GM10248 (cell line): ENCODE measurements at regions not wholly inside any gene's neighbourhood (a gene's known extent, or its start where the extent isn't known, plus 50 kb on each side); places are given as distances from the start of the nearest gene placed in this dataset.

ENCODE experiments used
- CTCF ChIA-PET: fragments of 300-600 bp; sonication (Branson Sonifier 250); formaldehyde crosslinking; extraction: SDS; loops from one replicate; lab custom pipeline; 2021; ENCODE audit warnings: antibody characterized with exemption; lab: Yijun Ruan, JAX
- POLR2A ChIA-PET: fragments of 350-650 bp; sonication (Branson Sonifier 250); formaldehyde crosslinking; extraction: SDS; loops from one replicate; lab custom pipeline; 2020; ENCODE audit warnings: antibody characterized with exemption; lab: Yijun Ruan, JAX
- DNase-seq: peaks from one replicate; pipeline ENCODE4 v3.0.0; 2012; ENCODE audit errors: extremely low spot score
- TF ChIP-seq, protein P1 (sequence below): IDR thresholded peaks from 2 replicates; pipeline ENCODE4 v1.5.1; 2012; ENCODE audit warnings: mild to moderate bottlenecking, low read depth; ENCODE audit errors: extremely low read depth, missing control alignments, control extremely low read depth

- DNase-seq: no peak
- CTCF ChIA-PET: interaction anchor here (2.1 kb wide), 1 partner anchor 11 kb away, joined by 7 read pairs; no protein-coding TSS in a partner anchor
- TF ChIP-seq, protein P1, sequence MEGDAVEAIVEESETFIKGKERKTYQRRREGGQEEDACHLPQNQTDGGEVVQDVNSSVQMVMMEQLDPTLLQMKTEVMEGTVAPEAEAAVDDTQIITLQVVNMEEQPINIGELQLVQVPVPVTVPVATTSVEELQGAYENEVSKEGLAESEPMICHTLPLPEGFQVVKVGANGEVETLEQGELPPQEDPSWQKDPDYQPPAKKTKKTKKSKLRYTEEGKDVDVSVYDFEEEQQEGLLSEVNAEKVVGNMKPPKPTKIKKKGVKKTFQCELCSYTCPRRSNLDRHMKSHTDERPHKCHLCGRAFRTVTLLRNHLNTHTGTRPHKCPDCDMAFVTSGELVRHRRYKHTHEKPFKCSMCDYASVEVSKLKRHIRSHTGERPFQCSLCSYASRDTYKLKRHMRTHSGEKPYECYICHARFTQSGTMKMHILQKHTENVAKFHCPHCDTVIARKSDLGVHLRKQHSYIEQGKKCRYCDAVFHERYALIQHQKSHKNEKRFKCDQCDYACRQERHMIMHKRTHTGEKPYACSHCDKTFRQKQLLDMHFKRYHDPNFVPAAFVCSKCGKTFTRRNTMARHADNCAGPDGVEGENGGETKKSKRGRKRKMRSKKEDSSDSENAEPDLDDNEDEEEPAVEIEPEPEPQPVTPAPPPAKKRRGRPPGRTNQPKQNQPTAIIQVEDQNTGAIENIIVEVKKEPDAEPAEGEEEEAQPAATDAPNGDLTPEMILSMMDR: no peak
Observed at GRCh38 chr12:24306001-24306400, 356.5 kb upstream of the SOX5 start.

GRCh38 chr12:24304285-24304684 is 354.8 kb upstream of the SOX5 start:
- POLR2A ChIA-PET: no interaction called here
- no peak for DNase-seq
- TF ChIP-seq, protein P1: no peak
- CTCF ChIA-PET: interaction anchor here (1.2 kb wide), 1 partner anchor 251 kb away, joined by 3 read pairs; no protein-coding TSS in a partner anchor

More at GRCh38 chr12:24306001-24306400, 356.5 kb upstream of the SOX5 start:
- POLR2A ChIA-PET: no interaction called here

GRCh38 chr12:24302708-24303107 is 353.2 kb upstream of the SOX5 start:
- TF ChIP-seq, protein P1: no peak
- POLR2A ChIA-PET: no interaction called here
- CTCF ChIA-PET: no interaction called here
- no peak for DNase-seq

GRCh38 chr12:24297516-24297915 is 348.0 kb upstream of the SOX5 start:
- TF ChIP-seq, protein P1: no peak
- ChIA-PET CTCF (interaction anchor here (0.9 kb wide), 1 partner anchor 11 kb away, joined by 4 read pairs; no protein-coding TSS in a partner anchor), POLR2A (no interaction called here)
- no peak for DNase-seq

- DNase-seq: no peak
- POLR2A ChIA-PET: no interaction called here
- TF ChIP-seq, protein P1: no peak
- CTCF ChIA-PET: no interaction called here
Observed at GRCh38 chr12:24293549-24293948, 344.1 kb upstream of the SOX5 start.

DNA sequence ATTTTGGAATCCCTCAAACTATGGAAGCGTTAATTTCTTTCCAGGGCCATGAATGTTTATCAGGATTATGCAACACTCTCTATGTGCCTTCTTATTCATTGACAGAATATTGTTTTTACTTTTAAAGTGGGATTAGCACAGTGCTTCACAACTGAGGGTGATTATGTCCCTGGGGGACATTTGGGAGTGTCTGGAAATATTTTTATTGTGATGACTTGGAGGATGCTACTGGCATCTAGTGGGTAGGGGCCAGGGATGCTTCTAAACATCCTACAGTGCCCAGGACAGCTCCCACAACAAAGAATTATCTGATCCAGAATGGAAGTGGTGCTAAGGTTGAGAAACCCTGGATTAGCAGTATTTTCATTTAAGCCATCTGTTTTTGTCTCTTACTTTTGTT is 338.5 kb upstream of the SOX5 start:
- TF ChIP-seq, protein P1: no peak
- ChIA-PET CTCF (no interaction called here), POLR2A (no interaction called here)
- DNase-seq: no peak

DNA sequence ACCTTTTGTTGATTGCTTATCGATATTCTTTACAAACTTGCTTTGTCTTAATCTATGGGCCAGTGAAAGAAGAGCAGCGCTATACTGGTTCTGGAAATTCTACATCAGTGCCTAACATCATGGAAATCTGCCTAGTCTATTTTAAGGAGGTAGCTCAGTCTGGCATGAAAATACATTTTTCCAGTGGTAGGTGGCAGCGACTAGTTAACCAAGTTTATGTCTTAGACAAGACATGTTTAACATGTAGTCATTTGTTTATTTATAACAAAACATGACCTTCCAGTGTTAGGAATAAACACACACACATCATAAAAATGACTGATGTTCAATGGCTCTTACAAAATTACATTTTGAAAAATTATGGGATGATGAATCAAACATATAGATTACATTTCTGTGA is 336.0 kb upstream of the SOX5 start:
- CTCF ChIA-PET: interaction anchor here (1.5 to 2.0 kb wide), 2 partner anchors 12 to 14 kb away, joined by 4 read pairs; no protein-coding TSS in a partner anchor

More for the DNA sequence above, 336.0 kb upstream of the SOX5 start:
- no peak for DNase-seq
- TF ChIP-seq, protein P1: no peak
- POLR2A ChIA-PET: no interaction called here
